GM23338 (cell line): ENCODE measurements at regions not wholly inside any gene's neighbourhood (a gene's known extent, or its start where the extent isn't known, plus 50 kb on each side); places are given as distances from the start of the nearest gene placed in this dataset.

ENCODE experiments used
- ATAC-seq: fragments of 200-7000 bp; cut with Tn5 transposase; 3 replicates; pipeline ENCODE4 v1.9.1; 2020
- DNase-seq: peaks from one replicate; pipeline ENCODE4 v3.0.0-alpha.2; 2015; ENCODE audit warnings: low spot score
- H2AFZ ChIP-seq: fragments of 200-600 bp; sonication (generic); 2 replicates; pipeline ENCODE4 v1.8.0; 2016; ENCODE audit warnings: antibody characterized with exemption, mild to moderate bottlenecking, moderate library complexity
- H3F3A ChIP-seq: fragments of 200-600 bp; sonication (generic); replicated peaks from 2 replicates; pipeline ENCODE4 v1.8.0; 2017; ENCODE audit warnings: antibody characterized with exemption, mixed run types, low read depth
- H3K27ac ChIP-seq: fragments of 200-600 bp; sonication (generic); 2 replicates; pipeline ENCODE4 v1.6.1; 2016; ENCODE audit warnings: low read depth
- H3K27me3 ChIP-seq: fragments of 200-600 bp; sonication (generic); 2 replicates; pipeline ENCODE4 v1.8.0; 2016; ENCODE audit warnings: mild to moderate bottlenecking, mixed run types, moderate library complexity; ENCODE audit not compliant: insufficient read depth
- H3K36me3 ChIP-seq: fragments of 200-600 bp; sonication (generic); 2 replicates; pipeline ENCODE4 v1.8.0; 2016; ENCODE audit warnings: mild to moderate bottlenecking; ENCODE audit not compliant: insufficient read depth
- H3K4me1 ChIP-seq: fragments of 200-600 bp; sonication (generic); 2 replicates; pipeline ENCODE4 v1.8.0; 2016; ENCODE audit warnings: mild to moderate bottlenecking, moderate library complexity; ENCODE audit not compliant: insufficient read depth
- H3K4me2 ChIP-seq: fragments of 200-600 bp; sonication (generic); 2 replicates; pipeline ENCODE4 v1.7.1; 2017; ENCODE audit warnings: mixed run types
- H3K4me3 ChIP-seq: fragments of 200-600 bp; sonication (generic); 2 replicates; pipeline ENCODE4 v1.6.1; 2016; ENCODE audit warnings: mixed run types
- H3K79me2 ChIP-seq: fragments of 200-600 bp; sonication (generic); replicated peaks from 2 replicates; pipeline ENCODE4 v1.8.0; 2017; ENCODE audit warnings: mild to moderate bottlenecking; ENCODE audit not compliant: insufficient read depth
- H3K9me2 ChIP-seq: fragments of 200-600 bp; sonication (generic); 2 replicates; pipeline ENCODE4 v1.8.0; 2017; ENCODE audit not compliant: insufficient read depth
- H4K20me1 ChIP-seq: fragments of 200-600 bp; sonication (generic); replicated peaks from 2 replicates; pipeline ENCODE4 v1.8.0; 2017; ENCODE audit warnings: mild to moderate bottlenecking; ENCODE audit not compliant: insufficient read depth
- H3K27ac Mint-ChIP-seq: 2 replicates; pipeline ENCODE4 v1.8.0; 2020; ENCODE audit warnings: inconsistent platforms, mild to moderate bottlenecking, moderate library complexity, mixed read lengths
- H3K27me3 Mint-ChIP-seq: 3 replicates; pipeline ENCODE4 v1.8.0; 2022; ENCODE audit warnings: low read depth, mild to moderate bottlenecking, moderate library complexity, mixed read lengths, inconsistent platforms; ENCODE audit not compliant: insufficient read depth, poor library complexity
- H3K36me3 Mint-ChIP-seq: 3 replicates; pipeline ENCODE4 v1.8.0; 2021; ENCODE audit warnings: low read depth, mild to moderate bottlenecking, inconsistent platforms, moderate library complexity, mixed read lengths
- H3K4me1 Mint-ChIP-seq: 3 replicates; pipeline ENCODE4 v1.8.0; 2020; ENCODE audit warnings: mild to moderate bottlenecking, inconsistent platforms, mixed read lengths
- H3K4me3 Mint-ChIP-seq: 3 replicates; pipeline ENCODE4 v1.8.0; 2021; ENCODE audit warnings: moderate library complexity, mild to moderate bottlenecking, inconsistent platforms, mixed read lengths
- H3K9me3 Mint-ChIP-seq: 3 replicates; pipeline ENCODE4 v1.8.0; 2020; ENCODE audit warnings: moderate library complexity, mild to moderate bottlenecking, inconsistent platforms, mixed read lengths
- STAT1 ChIP-seq: IDR thresholded peaks from one replicate; pipeline ENCODE4 v1.6.1; 2016; ENCODE audit warnings: antibody characterized with exemption; ENCODE audit not compliant: unreplicated experiment
- ZNF331 ChIP-seq: fragments of 250-450 bp; sonication (Bioruptor Pico); IDR thresholded peaks from 2 replicates; pipeline ENCODE4 v1.5.0; 2020; ENCODE audit warnings: low read depth, mild to moderate bottlenecking, moderate library complexity
- TF ChIP-seq, protein P1 (sequence below): IDR thresholded peaks from one replicate; pipeline ENCODE4 v1.6.1; 2018; ENCODE audit warnings: antibody characterized with exemption; ENCODE audit not compliant: unreplicated experiment
- TF ChIP-seq, protein P2 (sequence below): fragments of 250-450 bp; sonication (Bioruptor Pico); IDR thresholded peaks from 2 replicates; pipeline ENCODE4 v1.5.0; 2020; ENCODE audit warnings: mild to moderate bottlenecking, moderate library complexity

DNA sequence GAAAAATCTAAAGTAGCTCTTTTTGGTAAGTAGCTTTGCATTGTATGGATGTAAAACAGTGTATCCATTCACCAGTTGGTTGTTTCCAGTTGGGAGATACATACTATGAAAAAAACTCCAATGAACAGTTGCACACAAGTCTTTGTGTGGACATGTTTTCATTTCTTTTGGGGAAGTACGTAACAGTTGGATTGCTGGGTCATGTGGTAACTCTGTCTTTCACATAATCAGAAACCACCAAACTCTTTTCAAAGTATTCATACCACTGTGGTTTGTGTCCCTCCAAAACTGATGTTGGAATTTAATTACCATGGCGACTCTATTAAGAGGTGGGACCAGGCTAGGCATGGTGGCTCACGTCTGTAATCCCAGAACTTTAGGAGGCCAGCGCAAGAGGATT lies 58.9 kb upstream of the RESF1 start:
- Mint-ChIP-seq H3K4me1 (peaks cover 19% of the 10 kb centered on the region), H3K9me3 (peaks cover 15% of the 10 kb centered on the region), H3K27ac (no peak overlapping the region), H3K4me3 (no peak overlapping the region), H3K36me3 (peaks cover 12% of the 10 kb centered on the region), H3K27me3 (peaks cover 13% of the 10 kb centered on the region)
- no peak overlapping the region for H3K27ac ChIP-seq
- H3K9me2 ChIP-seq = peaks cover 7% of the 10 kb centered on the region; the same call in 1 of the 2 replicates
- TF ChIP-seq, protein P1, sequence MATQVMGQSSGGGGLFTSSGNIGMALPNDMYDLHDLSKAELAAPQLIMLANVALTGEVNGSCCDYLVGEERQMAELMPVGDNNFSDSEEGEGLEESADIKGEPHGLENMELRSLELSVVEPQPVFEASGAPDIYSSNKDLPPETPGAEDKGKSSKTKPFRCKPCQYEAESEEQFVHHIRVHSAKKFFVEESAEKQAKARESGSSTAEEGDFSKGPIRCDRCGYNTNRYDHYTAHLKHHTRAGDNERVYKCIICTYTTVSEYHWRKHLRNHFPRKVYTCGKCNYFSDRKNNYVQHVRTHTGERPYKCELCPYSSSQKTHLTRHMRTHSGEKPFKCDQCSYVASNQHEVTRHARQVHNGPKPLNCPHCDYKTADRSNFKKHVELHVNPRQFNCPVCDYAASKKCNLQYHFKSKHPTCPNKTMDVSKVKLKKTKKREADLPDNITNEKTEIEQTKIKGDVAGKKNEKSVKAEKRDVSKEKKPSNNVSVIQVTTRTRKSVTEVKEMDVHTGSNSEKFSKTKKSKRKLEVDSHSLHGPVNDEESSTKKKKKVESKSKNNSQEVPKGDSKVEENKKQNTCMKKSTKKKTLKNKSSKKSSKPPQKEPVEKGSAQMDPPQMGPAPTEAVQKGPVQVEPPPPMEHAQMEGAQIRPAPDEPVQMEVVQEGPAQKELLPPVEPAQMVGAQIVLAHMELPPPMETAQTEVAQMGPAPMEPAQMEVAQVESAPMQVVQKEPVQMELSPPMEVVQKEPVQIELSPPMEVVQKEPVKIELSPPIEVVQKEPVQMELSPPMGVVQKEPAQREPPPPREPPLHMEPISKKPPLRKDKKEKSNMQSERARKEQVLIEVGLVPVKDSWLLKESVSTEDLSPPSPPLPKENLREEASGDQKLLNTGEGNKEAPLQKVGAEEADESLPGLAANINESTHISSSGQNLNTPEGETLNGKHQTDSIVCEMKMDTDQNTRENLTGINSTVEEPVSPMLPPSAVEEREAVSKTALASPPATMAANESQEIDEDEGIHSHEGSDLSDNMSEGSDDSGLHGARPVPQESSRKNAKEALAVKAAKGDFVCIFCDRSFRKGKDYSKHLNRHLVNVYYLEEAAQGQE = no peak
- no peak for TF ChIP-seq ZNF331
- TF ChIP-seq STAT1 = no peak
- TF ChIP-seq, protein P2, sequence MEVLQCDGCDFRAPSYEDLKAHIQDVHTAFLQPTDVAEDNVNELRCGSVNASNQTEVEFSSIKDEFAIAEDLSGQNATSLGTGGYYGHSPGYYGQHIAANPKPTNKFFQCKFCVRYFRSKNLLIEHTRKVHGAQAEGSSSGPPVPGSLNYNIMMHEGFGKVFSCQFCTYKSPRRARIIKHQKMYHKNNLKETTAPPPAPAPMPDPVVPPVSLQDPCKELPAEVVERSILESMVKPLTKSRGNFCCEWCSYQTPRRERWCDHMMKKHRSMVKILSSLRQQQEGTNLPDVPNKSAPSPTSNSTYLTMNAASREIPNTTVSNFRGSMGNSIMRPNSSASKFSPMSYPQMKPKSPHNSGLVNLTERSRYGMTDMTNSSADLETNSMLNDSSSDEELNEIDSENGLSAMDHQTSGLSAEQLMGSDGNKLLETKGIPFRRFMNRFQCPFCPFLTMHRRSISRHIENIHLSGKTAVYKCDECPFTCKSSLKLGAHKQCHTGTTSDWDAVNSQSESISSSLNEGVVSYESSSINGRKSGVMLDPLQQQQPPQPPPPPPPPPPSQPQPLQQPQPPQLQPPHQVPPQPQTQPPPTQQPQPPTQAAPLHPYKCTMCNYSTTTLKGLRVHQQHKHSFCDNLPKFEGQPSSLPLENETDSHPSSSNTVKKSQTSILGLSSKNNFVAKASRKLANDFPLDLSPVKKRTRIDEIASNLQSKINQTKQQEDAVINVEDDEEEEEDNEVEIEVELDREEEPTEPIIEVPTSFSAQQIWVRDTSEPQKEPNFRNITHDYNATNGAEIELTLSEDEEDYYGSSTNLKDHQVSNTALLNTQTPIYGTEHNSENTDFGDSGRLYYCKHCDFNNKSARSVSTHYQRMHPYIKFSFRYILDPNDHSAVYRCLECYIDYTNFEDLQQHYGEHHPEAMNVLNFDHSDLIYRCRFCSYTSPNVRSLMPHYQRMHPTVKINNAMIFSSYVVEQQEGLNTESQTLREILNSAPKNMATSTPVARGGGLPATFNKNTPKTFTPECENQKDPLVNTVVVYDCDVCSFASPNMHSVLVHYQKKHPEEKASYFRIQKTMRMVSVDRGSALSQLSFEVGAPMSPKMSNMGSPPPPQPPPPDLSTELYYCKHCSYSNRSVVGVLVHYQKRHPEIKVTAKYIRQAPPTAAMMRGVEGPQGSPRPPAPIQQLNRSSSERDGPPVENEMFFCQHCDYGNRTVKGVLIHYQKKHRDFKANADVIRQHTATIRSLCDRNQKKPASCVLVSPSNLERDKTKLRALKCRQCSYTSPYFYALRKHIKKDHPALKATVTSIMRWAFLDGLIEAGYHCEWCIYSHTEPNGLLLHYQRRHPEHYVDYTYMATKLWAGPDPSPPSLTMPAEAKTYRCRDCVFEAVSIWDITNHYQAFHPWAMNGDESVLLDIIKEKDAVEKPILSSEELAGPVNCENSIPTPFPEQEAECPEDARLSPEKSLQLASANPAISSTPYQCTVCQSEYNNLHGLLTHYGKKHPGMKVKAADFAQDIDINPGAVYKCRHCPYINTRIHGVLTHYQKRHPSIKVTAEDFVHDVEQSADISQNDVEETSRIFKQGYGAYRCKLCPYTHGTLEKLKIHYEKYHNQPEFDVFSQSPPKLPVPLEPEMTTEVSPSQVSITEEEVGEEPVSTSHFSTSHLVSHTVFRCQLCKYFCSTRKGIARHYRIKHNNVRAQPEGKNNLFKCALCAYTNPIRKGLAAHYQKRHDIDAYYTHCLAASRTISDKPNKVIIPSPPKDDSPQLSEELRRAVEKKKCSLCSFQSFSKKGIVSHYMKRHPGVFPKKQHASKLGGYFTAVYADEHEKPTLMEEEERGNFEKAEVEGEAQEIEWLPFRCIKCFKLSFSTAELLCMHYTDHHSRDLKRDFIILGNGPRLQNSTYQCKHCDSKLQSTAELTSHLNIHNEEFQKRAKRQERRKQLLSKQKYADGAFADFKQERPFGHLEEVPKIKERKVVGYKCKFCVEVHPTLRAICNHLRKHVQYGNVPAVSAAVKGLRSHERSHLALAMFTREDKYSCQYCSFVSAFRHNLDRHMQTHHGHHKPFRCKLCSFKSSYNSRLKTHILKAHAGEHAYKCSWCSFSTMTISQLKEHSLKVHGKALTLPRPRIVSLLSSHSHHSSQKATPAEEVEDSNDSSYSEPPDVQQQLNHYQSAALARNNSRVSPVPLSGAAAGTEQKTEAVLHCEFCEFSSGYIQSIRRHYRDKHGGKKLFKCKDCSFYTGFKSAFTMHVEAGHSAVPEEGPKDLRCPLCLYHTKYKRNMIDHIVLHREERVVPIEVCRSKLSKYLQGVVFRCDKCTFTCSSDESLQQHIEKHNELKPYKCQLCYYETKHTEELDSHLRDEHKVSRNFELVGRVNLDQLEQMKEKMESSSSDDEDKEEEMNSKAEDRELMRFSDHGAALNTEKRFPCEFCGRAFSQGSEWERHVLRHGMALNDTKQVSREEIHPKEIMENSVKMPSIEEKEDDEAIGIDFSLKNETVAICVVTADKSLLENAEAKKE = no peak
- no peak overlapping the region for H3K4me2 ChIP-seq
- H2AFZ ChIP-seq = no peak overlapping the region
- DNase-seq (no peak), ATAC-seq (no peak)
- no peaks in the 10 kb centered on the region for H4K20me1 ChIP-seq
- peaks cover 2% of the 10 kb centered on the region; the same call in 1 of the 2 replicates for H3F3A ChIP-seq
- no peaks in the 10 kb centered on the region for H3K79me2 ChIP-seq
- H3K4me3 ChIP-seq = no peak overlapping the region
- H3K27me3 ChIP-seq = no peaks in the 10 kb centered on the region
- peaks cover 24% of the 10 kb centered on the region for H3K4me1 ChIP-seq
- peaks cover 1% of the 10 kb centered on the region; the same call in 1 of the 2 replicates for H3K36me3 ChIP-seq
